GM19324 (cell line): ENCODE measurements at regions not wholly inside any gene's neighbourhood (a gene's known extent, or its start where the extent isn't known, plus 50 kb on each side); places are given as distances from the start of the nearest gene placed in this dataset.
"Not testable (repeated sequence)": the region's sequence is repeated elsewhere in the genome, so short reads cannot be mapped to it uniquely, and the experiment has no call there.

ENCODE experiments used
- ATAC-seq: cut with Tn5 transposase; IDR thresholded peaks from one replicate; pipeline ENCODE4 v1.9.1; 2021; ENCODE audit warnings: mild to moderate bottlenecking, moderate library complexity; ENCODE audit not compliant: unreplicated experiment, low FRiP score

- no peak for ATAC-seq
Measured at GRCh38 chr4:18736551-18736950, 715.0 kb upstream of the LCORL start.

DNA sequence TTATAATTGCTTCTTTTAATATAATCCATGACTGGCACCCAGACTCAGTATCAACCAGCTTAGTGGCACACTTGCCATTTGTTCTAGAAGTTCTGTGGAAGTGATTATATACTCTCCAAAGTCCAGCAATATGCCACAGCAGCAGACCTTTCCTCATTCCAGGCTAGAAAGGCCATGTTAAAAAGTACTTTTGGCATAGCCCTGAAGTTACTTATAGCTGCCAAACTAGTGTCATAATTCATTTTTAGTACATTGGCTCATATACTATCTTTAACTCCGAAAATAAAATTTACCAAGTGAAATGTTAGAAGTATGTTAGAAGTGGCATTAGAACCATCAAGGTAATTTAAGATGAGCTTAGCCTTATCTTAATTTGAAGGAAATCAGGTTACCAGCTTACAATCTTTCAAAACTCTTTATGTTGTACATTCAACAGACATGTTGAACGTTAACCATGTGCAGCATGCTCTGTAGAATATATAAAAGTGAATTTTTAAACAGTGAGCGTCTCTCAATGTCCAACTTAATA lies 714.2 kb upstream of the LCORL start:
- no peak for ATAC-seq

DNA sequence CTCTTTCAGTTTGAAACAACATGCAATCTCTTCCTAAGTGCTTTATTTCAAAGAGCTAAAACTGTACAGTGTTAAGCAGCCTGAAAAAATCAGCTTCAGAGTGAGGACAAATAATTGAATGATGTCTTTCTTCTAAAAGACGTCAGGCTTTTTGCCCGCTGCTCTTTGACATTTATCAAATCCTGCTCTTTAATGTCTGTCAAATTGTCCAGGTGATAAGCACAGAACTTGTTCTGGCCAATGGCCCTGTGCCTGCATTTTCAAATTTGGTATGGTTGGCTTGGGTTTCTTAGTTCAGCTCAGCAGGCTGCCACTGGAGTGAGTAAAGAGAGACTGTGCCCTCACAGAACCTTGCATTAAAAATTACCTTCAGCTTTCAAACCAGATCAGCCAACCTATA lies 712.9 kb upstream of the LCORL start:
- no peak for ATAC-seq

DNA sequence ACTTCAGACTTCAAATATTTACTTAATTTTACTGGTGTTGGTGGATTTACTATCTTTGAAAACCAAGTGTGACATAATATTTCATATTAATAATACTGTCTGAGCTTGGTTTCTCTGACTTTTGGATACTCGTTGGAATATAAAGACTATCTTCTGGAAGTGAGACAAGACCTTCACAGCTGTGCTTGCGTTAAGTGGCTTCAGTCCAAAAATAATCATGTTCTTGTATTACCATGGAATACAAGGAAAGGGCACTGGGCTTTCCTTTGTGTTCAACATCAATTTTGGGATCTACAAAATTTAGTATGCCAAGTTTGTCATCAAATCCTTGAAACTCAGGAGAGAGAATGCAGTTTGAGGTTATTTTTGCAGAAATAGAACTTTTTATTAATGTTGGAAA lies 712.4 kb upstream of the LCORL start:
- ATAC-seq, result no peak

- ATAC-seq, result no peak
Measured at GRCh38 chr4:18722748-18723191, 701.2 kb upstream of the LCORL start.

- peak; percentile 69 for ATAC-seq
Measured at GRCh38 chr4:18698119-18698883, 676.7 kb upstream of the LCORL start.

DNA sequence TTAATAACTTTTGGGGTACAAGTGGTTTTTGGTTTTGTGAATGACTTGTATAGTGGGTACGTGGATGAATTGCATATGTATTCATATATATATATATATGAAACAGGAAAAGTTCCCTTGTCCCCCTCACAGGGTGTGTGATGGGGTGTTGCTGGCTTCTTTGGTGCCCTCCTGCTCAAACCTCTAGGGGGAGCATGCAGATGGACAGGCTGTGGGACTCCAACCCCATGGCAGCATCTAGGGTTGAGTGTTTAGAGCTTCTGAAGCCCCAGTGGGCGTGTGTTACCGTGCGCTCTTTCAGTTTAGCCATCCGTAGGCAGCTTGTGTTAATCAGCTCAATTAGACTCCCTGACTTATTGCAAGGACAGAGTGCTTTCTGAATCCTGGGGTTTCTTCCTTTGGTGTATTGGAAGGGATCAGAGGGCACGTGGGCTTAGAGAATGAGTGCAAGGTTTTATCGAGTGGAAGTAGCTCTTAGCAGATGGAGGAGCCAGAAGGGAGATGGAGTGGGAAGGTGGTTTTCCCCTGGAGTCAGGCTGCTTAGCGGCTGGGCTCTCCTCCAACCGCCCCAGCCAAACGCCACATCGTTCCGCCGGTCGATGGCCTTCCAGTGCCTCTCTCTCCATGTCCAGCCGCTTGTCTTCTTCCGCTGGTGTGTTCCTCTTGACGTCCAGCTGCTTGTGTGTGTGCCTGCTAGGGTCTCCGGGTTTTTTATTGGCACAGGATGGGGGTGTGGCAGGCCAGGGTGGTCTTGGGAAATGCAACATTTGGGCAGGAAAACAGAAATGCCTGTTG lies 674.4 kb upstream of the LCORL start:
- ATAC-seq, result no peak

GRCh38 chr4:18691431-18692200 lies 670.1 kb upstream of the LCORL start:
- no peak for ATAC-seq

- no peak for ATAC-seq
Measured at GRCh38 chr4:18690291-18690955, 668.9 kb upstream of the LCORL start.

- ATAC-seq, result no peak
Measured at GRCh38 chr4:18689308-18690115, 668.0 kb upstream of the LCORL start.

- ATAC-seq, result not testable (repeated sequence)
Measured at GRCh38 chr4:18688351-18688750, 666.8 kb upstream of the LCORL start.

DNA sequence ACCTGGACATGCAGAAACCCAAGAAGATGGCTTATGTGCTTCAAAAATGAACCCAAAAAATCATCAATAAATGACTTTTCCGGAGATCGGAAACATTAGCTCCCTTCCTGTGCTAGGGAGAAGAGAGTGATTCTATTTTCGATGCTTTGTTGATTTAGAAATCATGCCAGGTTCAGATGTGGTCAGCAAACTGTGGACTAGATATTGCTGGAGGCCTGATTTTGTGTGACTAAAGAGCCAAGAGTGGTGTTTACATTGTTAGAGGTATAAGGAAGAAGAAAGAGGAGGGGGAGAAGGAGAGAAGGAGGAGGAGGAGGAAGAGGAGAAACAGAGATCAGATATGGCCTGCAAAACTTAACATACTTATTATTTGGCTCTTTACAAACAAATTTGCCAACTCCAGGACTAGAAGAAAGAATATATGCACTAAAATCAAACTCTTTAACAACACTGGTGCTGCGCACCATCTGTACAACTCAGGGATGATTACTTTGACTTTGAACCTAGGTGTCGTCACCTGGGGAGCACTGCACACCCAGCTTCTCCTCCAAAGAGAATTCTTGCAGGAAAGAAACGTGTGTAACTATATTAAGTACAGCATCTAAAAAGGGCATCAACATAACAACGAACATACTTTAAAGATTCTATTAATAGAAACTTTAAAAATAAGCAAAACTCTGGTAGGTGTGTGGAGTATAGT lies 664.9 kb upstream of the LCORL start:
- ATAC-seq, result no peak

GRCh38 chr4:18684932-18685331 lies 663.4 kb upstream of the LCORL start:
- ATAC-seq, result no peak

DNA sequence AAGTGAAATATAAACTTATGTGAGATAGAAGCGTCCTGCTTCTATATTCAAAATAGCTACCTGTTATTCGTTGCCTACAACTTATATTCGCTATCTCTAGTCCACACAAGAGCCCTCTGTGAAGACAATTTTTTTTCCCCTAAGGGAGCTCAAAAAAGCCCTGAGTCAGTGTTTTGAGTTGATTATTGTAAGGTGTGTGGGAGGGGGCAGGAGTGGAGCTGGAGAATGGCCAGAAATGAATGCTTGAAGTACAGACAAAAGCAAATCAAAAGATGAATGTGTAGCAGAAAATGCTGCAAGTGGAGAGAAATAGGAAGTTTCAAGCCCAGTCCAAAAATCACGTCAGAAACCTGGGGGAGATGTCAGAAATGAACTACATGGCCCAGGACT lies 655.0 kb upstream of the LCORL start:
- no peak for ATAC-seq

- ATAC-seq, result no peak
Measured at GRCh38 chr4:18675586-18676525, 654.3 kb upstream of the LCORL start.

GRCh38 chr4:18670034-18670433 lies 648.5 kb upstream of the LCORL start:
- ATAC-seq, result no peak

DNA sequence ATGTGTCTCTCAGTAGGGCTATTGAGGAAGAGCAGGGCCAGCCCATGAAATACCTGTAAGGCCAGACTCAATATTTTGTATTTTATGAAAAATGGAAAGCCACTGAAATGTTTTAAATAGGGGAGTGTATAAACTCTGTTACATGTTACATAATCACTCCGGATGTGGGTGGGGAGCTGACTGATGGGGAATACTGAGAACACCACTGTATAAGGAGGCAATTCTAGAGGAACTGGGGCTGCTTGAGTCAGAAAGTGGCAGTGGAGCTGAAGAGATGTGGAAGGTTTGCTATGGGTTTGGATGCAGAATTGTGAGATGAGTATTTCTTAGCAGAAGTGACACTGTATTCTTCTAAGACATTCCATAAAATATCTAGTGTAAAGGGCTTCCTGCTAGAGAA lies 647.8 kb upstream of the LCORL start:
- ATAC-seq, result no peak

- ATAC-seq, result no peak
Measured at GRCh38 chr4:18666322-18666721, 644.8 kb upstream of the LCORL start.
